ENCODE measurements at regions not wholly inside any gene's neighbourhood (a gene's known extent, or its start where the extent isn't known, plus 50 kb on each side); places are given as distances from the start of the nearest gene placed in this dataset.

DNA sequence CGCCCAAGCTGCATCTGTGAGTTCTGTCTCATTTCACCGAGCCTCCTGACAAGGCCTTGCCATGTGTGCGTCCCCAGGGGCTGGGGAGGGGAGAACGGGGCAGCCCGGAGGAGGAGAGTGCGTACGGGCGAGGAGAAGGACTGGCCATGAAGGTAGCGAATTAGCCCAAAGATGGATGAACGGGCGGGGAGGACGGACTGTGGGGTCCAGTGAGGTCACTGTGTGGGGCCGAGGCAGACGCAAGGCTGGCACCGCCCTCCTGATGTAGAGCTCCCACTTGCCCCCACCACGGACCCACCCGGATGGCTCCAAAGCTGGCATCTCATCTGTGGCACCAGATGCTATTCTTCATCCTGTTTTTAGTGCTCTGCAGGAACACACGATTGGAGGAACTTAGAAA is 330.4 kb downstream of the AJAP1 start:
- TF ChIP-seq POLR2A (IDR thresholded peaks at IDR 0.05): no peak
- TF ChIP-seq, protein P1, sequence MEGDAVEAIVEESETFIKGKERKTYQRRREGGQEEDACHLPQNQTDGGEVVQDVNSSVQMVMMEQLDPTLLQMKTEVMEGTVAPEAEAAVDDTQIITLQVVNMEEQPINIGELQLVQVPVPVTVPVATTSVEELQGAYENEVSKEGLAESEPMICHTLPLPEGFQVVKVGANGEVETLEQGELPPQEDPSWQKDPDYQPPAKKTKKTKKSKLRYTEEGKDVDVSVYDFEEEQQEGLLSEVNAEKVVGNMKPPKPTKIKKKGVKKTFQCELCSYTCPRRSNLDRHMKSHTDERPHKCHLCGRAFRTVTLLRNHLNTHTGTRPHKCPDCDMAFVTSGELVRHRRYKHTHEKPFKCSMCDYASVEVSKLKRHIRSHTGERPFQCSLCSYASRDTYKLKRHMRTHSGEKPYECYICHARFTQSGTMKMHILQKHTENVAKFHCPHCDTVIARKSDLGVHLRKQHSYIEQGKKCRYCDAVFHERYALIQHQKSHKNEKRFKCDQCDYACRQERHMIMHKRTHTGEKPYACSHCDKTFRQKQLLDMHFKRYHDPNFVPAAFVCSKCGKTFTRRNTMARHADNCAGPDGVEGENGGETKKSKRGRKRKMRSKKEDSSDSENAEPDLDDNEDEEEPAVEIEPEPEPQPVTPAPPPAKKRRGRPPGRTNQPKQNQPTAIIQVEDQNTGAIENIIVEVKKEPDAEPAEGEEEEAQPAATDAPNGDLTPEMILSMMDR (IDR thresholded peaks at IDR 0.05): no peak

Measured in prostate gland (tissue), 2 donors.